ENCODE measurements at regions not wholly inside any gene's neighbourhood (a gene's known extent, or its start where the extent isn't known, plus 50 kb on each side); places are given as distances from the start of the nearest gene placed in this dataset.

DNA sequence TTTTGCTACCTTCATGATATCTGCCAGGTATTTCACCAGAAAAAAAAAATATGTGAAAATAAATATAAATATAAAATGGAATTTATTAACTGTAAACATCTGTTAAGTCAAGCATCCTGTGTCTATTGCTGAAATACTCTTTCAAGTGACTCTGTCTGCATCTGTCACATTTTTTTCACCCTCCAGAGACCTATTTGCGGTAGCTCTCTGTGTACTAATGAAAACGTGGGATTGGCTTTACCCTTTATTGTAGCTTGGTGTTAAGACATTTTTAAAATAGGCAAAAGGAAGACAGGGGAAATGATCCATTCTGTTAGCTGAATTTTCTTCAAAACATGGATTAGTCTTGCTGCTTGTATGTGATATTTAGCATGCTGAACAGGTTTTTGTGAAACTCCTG, 536.0 kb upstream of the WWC1 start:
- TF ChIP-seq, protein P1, sequence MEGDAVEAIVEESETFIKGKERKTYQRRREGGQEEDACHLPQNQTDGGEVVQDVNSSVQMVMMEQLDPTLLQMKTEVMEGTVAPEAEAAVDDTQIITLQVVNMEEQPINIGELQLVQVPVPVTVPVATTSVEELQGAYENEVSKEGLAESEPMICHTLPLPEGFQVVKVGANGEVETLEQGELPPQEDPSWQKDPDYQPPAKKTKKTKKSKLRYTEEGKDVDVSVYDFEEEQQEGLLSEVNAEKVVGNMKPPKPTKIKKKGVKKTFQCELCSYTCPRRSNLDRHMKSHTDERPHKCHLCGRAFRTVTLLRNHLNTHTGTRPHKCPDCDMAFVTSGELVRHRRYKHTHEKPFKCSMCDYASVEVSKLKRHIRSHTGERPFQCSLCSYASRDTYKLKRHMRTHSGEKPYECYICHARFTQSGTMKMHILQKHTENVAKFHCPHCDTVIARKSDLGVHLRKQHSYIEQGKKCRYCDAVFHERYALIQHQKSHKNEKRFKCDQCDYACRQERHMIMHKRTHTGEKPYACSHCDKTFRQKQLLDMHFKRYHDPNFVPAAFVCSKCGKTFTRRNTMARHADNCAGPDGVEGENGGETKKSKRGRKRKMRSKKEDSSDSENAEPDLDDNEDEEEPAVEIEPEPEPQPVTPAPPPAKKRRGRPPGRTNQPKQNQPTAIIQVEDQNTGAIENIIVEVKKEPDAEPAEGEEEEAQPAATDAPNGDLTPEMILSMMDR (IDR thresholded peaks at IDR 0.05; ENCODE audit: low read depth, low read length): no peak
- DNase-seq (ENCODE audit: extremely low read depth, low read depth): no peak

DNA sequence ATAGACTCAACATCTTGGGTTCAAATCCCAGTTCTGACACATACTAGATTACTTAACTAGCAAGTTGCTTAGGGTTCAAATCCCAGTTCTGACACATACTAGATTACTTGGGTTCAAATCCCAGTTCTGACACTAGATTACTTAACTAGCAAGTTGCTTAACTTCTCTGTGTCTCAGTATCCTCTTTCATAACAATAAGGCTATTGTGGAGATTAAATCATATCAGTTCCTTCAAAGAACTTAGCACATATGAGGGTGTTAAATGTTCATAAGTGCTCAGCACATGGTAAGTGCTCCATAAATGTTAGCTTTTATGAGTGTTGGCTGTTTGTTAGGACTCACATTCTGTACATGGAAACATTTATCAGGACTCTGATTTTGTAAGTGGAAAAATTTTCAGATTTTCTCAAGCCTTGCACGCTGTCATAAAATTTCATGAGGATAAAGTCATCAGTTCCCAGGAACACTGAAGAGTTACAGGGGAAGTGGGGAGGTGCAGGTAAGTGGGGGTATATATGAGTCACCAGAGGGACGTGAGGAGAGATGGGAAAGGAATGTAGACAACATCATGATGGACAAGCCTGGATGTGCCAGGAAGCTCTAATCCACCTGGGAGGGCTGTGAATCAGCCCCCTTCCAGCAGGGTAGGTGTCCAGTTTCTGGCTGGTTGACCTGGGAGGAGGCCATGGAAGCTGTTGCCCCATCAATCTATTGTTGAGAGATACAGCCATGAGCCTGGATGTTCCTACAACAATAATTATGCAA, 532.2 kb upstream of the WWC1 start:
- TF ChIP-seq, protein P1 (IDR thresholded peaks at IDR 0.05; ENCODE audit: low read depth, low read length): no peak
- DNase-seq (ENCODE audit: extremely low read depth, low read depth): no peak

DNA sequence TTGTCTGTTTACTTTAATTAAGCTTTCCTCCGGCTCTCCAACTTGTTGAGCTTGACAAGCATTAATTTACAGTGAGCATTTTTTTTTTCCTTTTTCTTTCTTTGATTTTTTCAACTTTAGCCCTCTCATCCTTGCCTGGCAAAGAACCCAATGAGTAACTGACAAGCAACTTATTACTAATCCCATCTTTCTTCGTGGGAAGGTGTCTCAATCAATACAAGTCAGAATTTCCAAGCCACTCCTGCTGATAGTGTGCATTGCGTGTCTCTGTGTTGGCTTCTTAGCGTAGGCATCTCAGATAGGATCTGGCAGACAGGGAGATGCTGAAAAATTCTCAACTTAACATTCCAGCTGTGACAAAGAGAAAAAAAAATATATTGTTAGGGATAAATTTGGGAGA, 527.7 kb upstream of the WWC1 start:
- DNase-seq (ENCODE audit: extremely low read depth, low read depth): peak; percentile 11
- TF ChIP-seq, protein P1 (IDR thresholded peaks at IDR 0.05; ENCODE audit: low read depth, low read length): no peak

DNA sequence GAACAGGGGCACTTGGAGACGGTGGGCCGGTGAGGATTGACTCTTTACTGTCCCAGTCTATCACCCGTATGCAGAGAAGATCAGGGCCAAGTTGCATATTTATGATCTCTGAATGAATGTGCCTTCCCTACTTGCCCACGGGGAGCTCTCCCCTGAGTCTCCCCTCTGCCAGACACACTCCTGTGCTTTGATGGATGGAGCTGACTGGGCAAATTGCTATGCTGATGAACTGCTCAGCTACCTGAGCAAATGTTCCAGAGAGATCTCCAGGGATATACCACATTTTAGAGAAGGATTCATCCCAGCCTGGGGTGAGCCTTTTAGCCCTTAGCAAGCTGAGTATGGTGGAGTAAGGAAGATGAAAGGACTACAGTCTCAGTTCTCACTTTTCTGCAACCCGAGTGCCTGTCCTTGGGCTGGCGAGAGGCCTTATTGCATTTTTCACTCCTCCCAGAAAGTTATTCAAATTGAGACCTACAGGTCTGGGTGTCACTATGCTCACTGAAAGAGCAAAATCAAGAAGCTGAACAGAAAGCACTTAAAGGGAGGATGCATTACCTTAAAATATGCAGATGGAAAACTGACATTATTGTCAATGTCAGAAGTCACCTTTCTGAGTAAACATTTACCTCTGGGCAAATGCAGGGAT, 526.7 kb upstream of the WWC1 start:
- DNase-seq (ENCODE audit: extremely low read depth, low read depth): no peak
- TF ChIP-seq, protein P1 (IDR thresholded peaks at IDR 0.05; ENCODE audit: low read depth, low read length): no peak

DNA sequence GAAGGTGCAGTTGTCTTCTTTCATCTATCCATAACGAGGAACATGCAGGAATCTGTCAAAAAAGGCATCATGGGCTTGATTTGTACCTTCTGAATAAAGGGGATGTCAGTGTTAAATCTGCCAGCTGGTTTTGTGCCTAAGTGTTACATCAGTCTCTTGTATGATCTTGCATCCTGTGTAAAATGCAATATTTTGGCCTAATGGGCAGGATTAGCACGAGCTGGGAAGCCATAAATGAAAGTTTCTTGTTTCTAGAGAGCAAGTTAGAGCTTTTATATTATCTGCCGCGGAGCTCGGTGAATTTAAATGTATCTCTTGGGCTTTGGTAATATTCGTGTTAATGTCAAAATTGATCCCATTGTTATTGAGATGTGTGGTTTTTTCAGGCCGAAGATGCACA, 526.1 kb upstream of the WWC1 start:
- TF ChIP-seq, protein P1 (IDR thresholded peaks at IDR 0.05; ENCODE audit: low read depth, low read length): no peak
- no peak for DNase-seq (ENCODE audit: extremely low read depth, low read depth)

DNA sequence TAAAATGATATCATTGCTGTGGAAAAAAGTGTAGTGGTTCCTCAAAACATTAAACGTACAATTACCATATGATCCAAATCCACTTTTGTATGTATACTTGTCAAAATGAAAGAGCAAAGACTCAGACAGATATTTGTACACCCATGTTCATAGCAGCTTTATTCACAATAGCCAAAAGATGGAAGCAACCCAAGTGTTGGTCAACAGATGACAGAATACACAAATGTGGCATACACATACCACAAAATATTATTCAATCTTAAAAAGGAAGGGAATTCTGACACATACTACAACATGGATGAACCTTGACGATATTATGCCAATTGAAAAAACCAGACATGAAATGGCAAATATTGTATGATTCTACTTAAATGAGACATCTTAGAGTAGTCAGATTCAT, 524.5 kb upstream of the WWC1 start:
- no peak for DNase-seq (ENCODE audit: extremely low read depth, low read depth)
- TF ChIP-seq, protein P1 (IDR thresholded peaks at IDR 0.05; ENCODE audit: low read depth, low read length): no peak

DNA sequence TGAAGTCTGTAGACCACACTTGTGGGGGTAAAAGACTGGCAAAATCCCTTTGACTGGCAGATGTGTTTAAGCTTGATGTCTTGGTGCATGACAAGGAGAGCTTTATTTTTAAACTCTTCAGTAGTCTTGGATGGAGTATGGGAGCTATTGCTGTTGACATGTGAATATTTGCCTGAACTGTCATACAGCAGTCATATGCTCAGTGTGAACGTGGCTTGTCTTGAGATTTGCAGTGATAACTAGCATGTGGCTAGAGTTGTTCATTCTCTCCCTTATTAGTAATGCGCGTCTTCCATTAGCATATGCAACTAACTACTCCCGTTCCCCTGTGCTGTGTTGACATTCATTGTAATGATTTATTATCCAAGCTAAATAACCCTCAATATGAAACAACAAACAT, 523.6 kb upstream of the WWC1 start:
- DNase-seq (ENCODE audit: extremely low read depth, low read depth): no peak
- TF ChIP-seq, protein P1 (IDR thresholded peaks at IDR 0.05; ENCODE audit: low read depth, low read length): no peak
